T-cell (primary cell): ENCODE measurements at regions not wholly inside any gene's neighbourhood (a gene's known extent, or its start where the extent isn't known, plus 50 kb on each side); places are given as distances from the start of the nearest gene placed in this dataset.
"Not testable (repeated sequence)": the region's sequence is repeated elsewhere in the genome, so short reads cannot be mapped to it uniquely, and the experiment has no call there.

ENCODE experiments used
- ATAC-seq, 4 experiments: fragments of 200-7000 bp in 3 of 4; fragments of 150-1000 bp in 1 of 4; cut with Tn5 transposase; replicated peaks in 1 of 4; 1 replicate in 3 of 4; 2 replicates in 1 of 4; pipeline ENCODE4 v1.10.0; 2021; ENCODE audit warnings: moderate library complexity in 3 of 4, mild to moderate bottlenecking in 2 of 4, moderate number of reproducible peaks in 1 of 4
- CTCF ChIA-PET, 2 donors: fragments of 300-600 bp; sonication (Branson Sonifier 250); formaldehyde crosslinking; loops; one replicate each; lab custom pipeline; 2022; ENCODE audit warnings: antibody characterized with exemption in 2 of 2; lab: Charles Lee
- POLR2A ChIA-PET, 2 donors: fragments of 300-600 bp; sonication (Branson Sonifier 250); formaldehyde crosslinking; loops; one replicate each; lab custom pipeline; 2022; ENCODE audit warnings: antibody characterized with exemption in 2 of 2; lab: Charles Lee
- DNase-seq, 35 experiments: peaks; one replicate each; pipeline versions ENCODE4 v3.0.0 to v3.0.0-alpha.2; 2013 to 2023
- H3K27ac ChIP-seq: one replicate; pipeline ENCODE4 v1.5.1; 2013; ENCODE audit warnings: low read length
- H3K27me3 ChIP-seq, 2 experiments: replicated peaks in 1 of 2; 1 replicate in 1 of 2; 2 replicates in 1 of 2; pipeline versions ENCODE4 v1.6.1 to v1.7.0; 2013; ENCODE audit warnings: low read length in 1 of 2, mixed read lengths in 1 of 2; ENCODE audit not compliant: control insufficient read depth in 2 of 2, insufficient read depth in 2 of 2; ENCODE audit errors: extremely low read depth in 1 of 2
- H3K36me3 ChIP-seq, 2 donors: 1 replicate in 1 of 2; 2 replicates in 1 of 2; pipeline versions ENCODE4 v1.6.1 to v1.7.0; 2013; ENCODE audit warnings: low read length in 1 of 2; ENCODE audit not compliant: control insufficient read depth in 2 of 2, insufficient read depth in 1 of 2; ENCODE audit errors: extremely low read depth in 1 of 2
- H3K4me1 ChIP-seq, 2 experiments: 1 replicate in 1 of 2; 2 replicates in 1 of 2; pipeline versions ENCODE4 v1.6.1 to v1.7.0; 2013; ENCODE audit warnings: low read length in 2 of 2, mixed read lengths in 1 of 2; ENCODE audit not compliant: insufficient read depth in 2 of 2, control insufficient read depth in 1 of 2; ENCODE audit errors: extremely low read depth in 1 of 2
- H3K4me3 ChIP-seq, 2 donors: 1 replicate in 1 of 2; 2 replicates in 1 of 2; pipeline versions ENCODE4 v1.5.1 to v1.7.0; 2013; ENCODE audit warnings: mild to moderate bottlenecking in 2 of 2, low read length in 1 of 2, moderate library complexity in 1 of 2; ENCODE audit not compliant: control insufficient read depth in 1 of 2; ENCODE audit errors: extremely low read depth in 1 of 2
- H3K9me3 ChIP-seq: 2 replicates; pipeline ENCODE4 v1.7.0; 2013
- H3K27ac Mint-ChIP-seq, 2 donors: one replicate each; pipeline ENCODE4 v1.8.0; 2020 to 2021; ENCODE audit warnings: mild to moderate bottlenecking in 2 of 2, mixed read lengths in 2 of 2
- H3K27me3 Mint-ChIP-seq, 2 donors: one replicate each; pipeline ENCODE4 v1.8.0; 2021 to 2022; ENCODE audit warnings: mixed read lengths in 2 of 2
- H3K36me3 Mint-ChIP-seq: one replicate; pipeline ENCODE4 v1.8.0; 2021; ENCODE audit warnings: mixed read lengths
- H3K4me1 Mint-ChIP-seq, 3 donors: one replicate each; pipeline ENCODE4 v1.8.0; 2020 to 2022; ENCODE audit warnings: mixed read lengths in 3 of 3, mild to moderate bottlenecking in 1 of 3
- H3K4me3 Mint-ChIP-seq, 3 donors: one replicate each; pipeline ENCODE4 v1.8.0; 2020 to 2022; ENCODE audit warnings: mild to moderate bottlenecking in 3 of 3, mixed read lengths in 3 of 3, moderate library complexity in 3 of 3
- H3K9me3 Mint-ChIP-seq, 3 donors: one replicate each; pipeline ENCODE4 v1.8.0; 2020 to 2022; ENCODE audit warnings: mixed read lengths in 3 of 3
- WGBS: methylation state at CpG from one replicate; pipeline ENCODE4 v1.1.5; 2013; ENCODE audit warnings: missing lambda C conversion rate; ENCODE audit not compliant: insufficient coverage; 5-methylcytosine and 5-hydroxymethylcytosine counted together

DNA sequence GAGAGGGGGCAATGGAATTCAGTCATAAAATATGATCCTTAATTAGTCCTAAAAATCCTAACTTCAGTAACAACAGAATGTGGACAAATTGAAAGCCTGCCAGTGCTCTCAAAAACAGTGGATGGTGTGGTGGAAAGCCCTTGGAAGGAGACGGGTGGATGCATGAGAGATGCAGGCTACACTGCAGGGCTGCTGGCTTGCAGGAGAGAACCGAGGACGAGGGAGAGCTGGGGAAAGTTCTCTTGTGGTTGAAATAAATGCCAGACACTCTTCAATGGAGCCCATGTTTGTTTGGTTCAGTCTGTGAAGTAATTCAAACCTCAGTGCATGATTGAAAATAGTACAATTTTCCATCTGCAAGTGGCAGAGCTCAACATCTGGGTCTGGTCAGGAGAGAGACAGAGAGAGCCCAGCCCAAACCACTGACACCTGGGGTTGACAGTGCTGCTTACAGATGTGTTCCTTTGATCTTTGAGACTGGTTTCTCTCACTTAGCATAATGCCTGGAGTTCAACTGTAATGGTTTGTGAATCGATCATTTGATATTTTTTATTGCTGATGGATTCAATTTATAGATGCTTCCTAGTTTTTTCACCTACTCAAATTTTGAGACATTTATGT lies 544.9 kb downstream of the GOLGA6L6 start:
- ATAC-seq, H3K27ac Mint-ChIP-seq, H3K9me3 ChIP-seq, CTCF ChIA-PET, H3K27ac ChIP-seq, H3K4me1 Mint-ChIP-seq, H3K27me3 ChIP-seq, POLR2A ChIA-PET, H3K4me3 ChIP-seq, DNase-seq, H3K27me3 Mint-ChIP-seq, H3K36me3 ChIP-seq, H3K4me3 Mint-ChIP-seq, H3K4me1 ChIP-seq, H3K36me3 Mint-ChIP-seq: not testable (repeated sequence)
- no CpG with 5 or more reads among the region's 4 CpGs for WGBS
- H3K9me3 Mint-ChIP-seq = peaks cover 0 to 10% (median 2%) of the 10 kb centered on the region in 3 donors

- H3K4me1 ChIP-seq = not testable (repeated sequence)
Measured at GRCh38 chr15:19995296-19995695, 546.3 kb downstream of the GOLGA6L6 start.

DNA sequence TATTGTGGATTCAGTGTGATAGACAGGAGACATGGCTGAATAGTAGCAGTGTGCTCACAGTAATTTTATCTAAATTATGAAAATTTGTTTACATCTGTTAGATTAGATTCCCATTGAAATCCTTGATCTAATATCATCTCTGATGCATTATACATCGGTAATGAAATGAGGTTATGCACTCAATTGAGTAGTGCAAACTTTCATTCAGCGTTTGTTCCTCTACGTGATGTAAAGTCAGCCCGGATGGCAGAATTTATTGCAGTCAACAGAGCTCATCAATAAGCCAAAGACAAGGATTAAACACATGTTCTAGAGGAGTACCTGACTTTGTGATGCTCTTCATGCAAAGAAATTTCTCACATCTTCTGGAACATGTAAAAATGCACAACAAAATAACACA lies 549.2 kb downstream of the GOLGA6L6 start:
- Histone ChIP-seq H3K27ac (no peak overlapping the region), H3K9me3 (no peaks in the 10 kb centered on the region), H3K4me1 (no peaks in the 10 kb centered on the region), H3K36me3 (no peaks in the 10 kb centered on the region), H3K4me3 (no peak overlapping the region), H3K27me3 (no peaks in the 10 kb centered on the region)
- no peaks in the 10 kb centered on the region for H3K36me3 Mint-ChIP-seq
- POLR2A ChIA-PET = no interaction called here
- ATAC-seq (no peak), DNase-seq (no peak)
- no peaks in the 10 kb centered on the region for H3K27me3 Mint-ChIP-seq
- peaks cover 0 to 1% (median 0%) of the 10 kb centered on the region in 3 donors for H3K4me1 Mint-ChIP-seq
- WGBS = 73% methylated on average over 3 of the region's 4 CpGs
- no peak overlapping the region for H3K27ac Mint-ChIP-seq
- CTCF ChIA-PET = no interaction called here
- peaks cover 0 to 26% (median 5%) of the 10 kb centered on the region in 3 donors for H3K9me3 Mint-ChIP-seq
- no peak overlapping the region for H3K4me3 Mint-ChIP-seq

More at GRCh38 chr15:19995296-19995695, 546.3 kb downstream of the GOLGA6L6 start:
- H3K4me3 Mint-ChIP-seq, H3K27me3 Mint-ChIP-seq, ATAC-seq, H3K36me3 ChIP-seq, H3K27me3 ChIP-seq, H3K4me3 ChIP-seq, H3K36me3 Mint-ChIP-seq, H3K9me3 ChIP-seq, POLR2A ChIA-PET, H3K4me1 Mint-ChIP-seq, H3K27ac Mint-ChIP-seq, CTCF ChIA-PET, H3K27ac ChIP-seq: not testable (repeated sequence)
- H3K9me3 Mint-ChIP-seq = peaks cover 0 to 15% (median 2%) of the 10 kb centered on the region in 3 donors
- no CpG with 5 or more reads among the region's 1 CpG for WGBS
- DNase-seq = peak in 1 of 35 experiments; percentile 12

DNA sequence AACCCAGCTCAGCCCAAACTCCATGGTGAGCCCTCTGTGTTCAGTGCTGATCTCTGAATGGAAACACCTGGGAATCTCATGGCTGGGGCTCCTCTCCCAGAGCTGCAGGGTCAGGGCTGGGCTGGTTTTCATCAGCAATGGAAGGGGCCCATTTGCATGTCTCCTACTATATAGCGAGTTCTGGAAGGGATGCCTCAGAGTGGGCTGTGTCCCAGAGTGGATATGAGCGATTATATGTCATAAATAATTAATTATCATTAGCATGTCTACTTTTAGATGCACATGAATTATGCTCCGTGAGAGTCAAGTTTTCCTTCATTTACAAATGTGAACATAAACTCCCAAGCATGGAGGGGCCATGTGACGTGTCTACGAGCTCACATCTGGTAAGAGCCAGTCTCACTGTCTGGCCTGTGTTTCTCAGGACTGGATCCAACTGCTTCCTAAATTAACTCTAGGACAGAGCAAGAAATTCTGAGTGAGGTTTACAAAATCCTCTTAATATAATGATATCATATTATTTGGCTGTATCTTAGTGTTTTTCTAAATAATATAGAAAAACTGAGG lies 553.4 kb downstream of the GOLGA6L6 start:
- Histone ChIP-seq H3K36me3 (no peaks in the 10 kb centered on the region), H3K27me3 (no peaks in the 10 kb centered on the region), H3K4me3 (no peak overlapping the region), H3K9me3 (no peaks in the 10 kb centered on the region), H3K4me1 (no peaks in the 10 kb centered on the region), H3K27ac (no peak overlapping the region)
- POLR2A ChIA-PET = no interaction called here
- Mint-ChIP-seq H3K27me3 (no peaks in the 10 kb centered on the region), H3K36me3 (no peaks in the 10 kb centered on the region), H3K9me3 (peaks cover 0 to 27% (median 12%) of the 10 kb centered on the region in 3 donors), H3K4me3 (no peak overlapping the region), H3K27ac (peak overlapping the region in 1 of 2 donors; percentile 34), H3K4me1 (peaks cover 0 to 1% (median 0%) of the 10 kb centered on the region in 3 donors)
- CTCF ChIA-PET = no interaction called here
- no peak for ATAC-seq
- 60% methylated on average over 1 of the region's 5 CpGs for WGBS
- DNase-seq = no peak

- ATAC-seq (no peak), DNase-seq (no peak)
- H3K27me3 Mint-ChIP-seq = no peaks in the 10 kb centered on the region
- Histone ChIP-seq H3K27ac (no peak overlapping the region), H3K36me3 (no peaks in the 10 kb centered on the region), H3K27me3 (no peaks in the 10 kb centered on the region), H3K9me3 (no peaks in the 10 kb centered on the region), H3K4me3 (no peak overlapping the region), H3K4me1 (no peaks in the 10 kb centered on the region)
- 38% methylated on average over 13 of the region's 13 CpGs for WGBS
- peaks cover 0 to 1% (median 0%) of the 10 kb centered on the region in 3 donors for H3K4me1 Mint-ChIP-seq
- H3K9me3 Mint-ChIP-seq = peaks cover 0 to 27% (median 12%) of the 10 kb centered on the region in 3 donors
- ChIA-PET CTCF (no interaction called here), POLR2A (no interaction called here)
- no peaks in the 10 kb centered on the region for H3K36me3 Mint-ChIP-seq
- H3K4me3 Mint-ChIP-seq = no peak overlapping the region
- H3K27ac Mint-ChIP-seq = peak overlapping the region in 1 of 2 donors; percentile 34
Measured at GRCh38 chr15:19987389-19988048, 554.1 kb downstream of the GOLGA6L6 start.

DNA sequence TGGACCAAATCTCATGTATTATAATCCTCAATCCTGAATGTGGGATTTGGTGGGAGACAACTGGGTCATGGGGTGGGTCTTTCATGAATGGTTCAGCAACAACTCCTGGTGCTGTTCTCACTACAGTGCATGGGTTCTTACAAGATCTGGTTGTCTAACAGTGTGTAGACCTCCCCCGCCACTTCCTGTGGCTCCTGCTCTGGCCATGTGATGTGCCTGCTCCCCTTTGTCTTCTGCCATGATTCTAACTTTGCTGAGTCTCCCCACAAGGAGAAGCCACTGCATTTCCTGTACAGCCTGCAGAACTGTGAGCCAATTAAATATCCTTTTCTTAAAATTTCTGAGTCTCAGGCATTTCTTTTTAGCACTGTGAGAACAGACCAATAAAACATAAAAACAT lies 557.5 kb downstream of the GOLGA6L6 start:
- Histone ChIP-seq H3K36me3 (no peaks in the 10 kb centered on the region), H3K27me3 (no peaks in the 10 kb centered on the region), H3K27ac (no peak overlapping the region), H3K4me3 (no peak overlapping the region), H3K4me1 (no peaks in the 10 kb centered on the region), H3K9me3 (no peaks in the 10 kb centered on the region)
- WGBS = 63% methylated on average over 1 of the region's 1 CpG
- Mint-ChIP-seq H3K4me1 (peaks cover 0 to 1% (median 0%) of the 10 kb centered on the region in 3 donors), H3K36me3 (no peaks in the 10 kb centered on the region), H3K27me3 (no peaks in the 10 kb centered on the region), H3K9me3 (peaks cover 0 to 21% (median 12%) of the 10 kb centered on the region in 3 donors), H3K27ac (no peak overlapping the region), H3K4me3 (no peak overlapping the region)
- CTCF ChIA-PET = no interaction called here
- POLR2A ChIA-PET = no interaction called here
- DNase-seq = no peak
- ATAC-seq = no peak
